Esophagus squamous epithelium (tissue), 5 donors: ENCODE measurements at regions not wholly inside any gene's neighbourhood (a gene's known extent, or its start where the extent isn't known, plus 50 kb on each side); places are given as distances from the start of the nearest gene placed in this dataset.

Experiments used
- DNase-seq: peaks from one replicate; lab custom pipeline; 2025; lab: John Stamatoyannopoulos, UW
- H3K27ac ChIP-seq, 4 donors: fragments of 200-600 bp; sonication (generic); one replicate each; pipeline ENCODE4 v1.5.1; 2016 to 2019; ENCODE audit warnings: mild to moderate bottlenecking in 1 of 4
- H3K27me3 ChIP-seq, 4 donors: fragments of 200-600 bp; sonication (generic); 1 replicate in 3 of 4; 2 replicates in 1 of 4; pipeline versions ENCODE4 v1.5.1 to v1.6.0; 2017 to 2021; ENCODE audit warnings: antibody characterized with exemption in 1 of 4
- H3K36me3 ChIP-seq, 3 donors: fragments of 200-600 bp; sonication (generic); one replicate each; pipeline ENCODE4 v1.5.1; 2016 to 2019
- H3K4me1 ChIP-seq, 3 donors: fragments of 200-600 bp; sonication (generic); one replicate each; pipeline ENCODE4 v1.5.1; 2017 to 2019
- H3K4me3 ChIP-seq, 4 donors: fragments of 200-600 bp; sonication (generic); 1 replicate in 3 of 4; 2 replicates in 1 of 4; pipeline ENCODE4 v1.5.1; 2016 to 2019; ENCODE audit warnings: mild to moderate bottlenecking in 2 of 4, moderate library complexity in 1 of 4
- H3K9me3 ChIP-seq, 3 donors: fragments of 200-600 bp; sonication (generic); one replicate each; pipeline ENCODE4 v1.5.1; 2016 to 2019
- POLR2A ChIP-seq, 4 donors: fragments of 450-650 bp; IDR thresholded peaks; one replicate each; pipeline ENCODE4 v1.6.1; 2017; ENCODE audit warnings: antibody characterized with exemption in 4 of 4, mild to moderate bottlenecking in 4 of 4, moderate library complexity in 3 of 4
- WGBS, 2 donors: methylation state at CpG; one replicate each; pipeline ENCODE4 v1.1.5; 2018; 5-methylcytosine and 5-hydroxymethylcytosine counted together
- intact Hi-C: fragments of 100-400 bp; cut with DNase I; formaldehyde crosslinking; loops from one replicate; pipeline ENCODE4 v1.15.0; 2022
- TF ChIP-seq, protein P1 (sequence below), 6 experiments: fragments of 450-650 bp in 4 of 6; fragments of 200-600 bp in 2 of 6; sonication (generic) in 2 of 6; IDR thresholded peaks; one replicate each; pipeline ENCODE4 v1.5.1; 2016 to 2019; ENCODE audit warnings: antibody characterized with exemption in 6 of 6, mild to moderate bottlenecking in 4 of 6, moderate library complexity in 4 of 6
- donor health status: DM: yes; HTN: yes; CAD: no.

DNA sequence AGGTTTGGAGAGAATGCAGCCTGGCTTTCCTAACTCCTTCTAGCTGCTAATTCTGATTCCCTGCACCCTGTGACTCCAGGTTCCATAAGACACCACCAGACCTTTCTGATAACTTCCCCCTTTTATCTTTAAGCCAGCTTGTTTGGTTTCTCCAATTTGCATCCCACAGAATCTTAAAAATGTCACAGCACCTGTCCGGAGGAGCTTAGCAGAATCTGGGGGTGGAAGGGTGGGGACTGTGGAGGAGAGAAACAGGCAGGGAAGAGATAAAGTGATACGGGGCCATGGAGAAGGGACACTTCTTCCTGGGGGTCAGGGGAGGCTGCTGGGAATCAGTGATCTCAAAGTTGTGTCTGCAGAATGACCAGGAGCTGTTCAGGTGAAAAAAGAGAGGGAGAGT, 59.4 kb downstream of the FOXL1 start:
- DNase-seq = no peak
- intact Hi-C loops = no loop called here
- Histone ChIP-seq H3K36me3 (no peaks in the 10 kb centered on the region), H3K4me1 (no peaks in the 10 kb centered on the region), H3K4me3 (no peak overlapping the region), H3K27me3 (peaks cover 0 to 40% (median 0%) of the 10 kb centered on the region in 4 donors), H3K27ac (no peak overlapping the region), H3K9me3 (no peaks in the 10 kb centered on the region)
- 40 to 75% methylated on average over 2 of the region's 2 CpGs for WGBS, 2 donors
- TF ChIP-seq, protein P1, sequence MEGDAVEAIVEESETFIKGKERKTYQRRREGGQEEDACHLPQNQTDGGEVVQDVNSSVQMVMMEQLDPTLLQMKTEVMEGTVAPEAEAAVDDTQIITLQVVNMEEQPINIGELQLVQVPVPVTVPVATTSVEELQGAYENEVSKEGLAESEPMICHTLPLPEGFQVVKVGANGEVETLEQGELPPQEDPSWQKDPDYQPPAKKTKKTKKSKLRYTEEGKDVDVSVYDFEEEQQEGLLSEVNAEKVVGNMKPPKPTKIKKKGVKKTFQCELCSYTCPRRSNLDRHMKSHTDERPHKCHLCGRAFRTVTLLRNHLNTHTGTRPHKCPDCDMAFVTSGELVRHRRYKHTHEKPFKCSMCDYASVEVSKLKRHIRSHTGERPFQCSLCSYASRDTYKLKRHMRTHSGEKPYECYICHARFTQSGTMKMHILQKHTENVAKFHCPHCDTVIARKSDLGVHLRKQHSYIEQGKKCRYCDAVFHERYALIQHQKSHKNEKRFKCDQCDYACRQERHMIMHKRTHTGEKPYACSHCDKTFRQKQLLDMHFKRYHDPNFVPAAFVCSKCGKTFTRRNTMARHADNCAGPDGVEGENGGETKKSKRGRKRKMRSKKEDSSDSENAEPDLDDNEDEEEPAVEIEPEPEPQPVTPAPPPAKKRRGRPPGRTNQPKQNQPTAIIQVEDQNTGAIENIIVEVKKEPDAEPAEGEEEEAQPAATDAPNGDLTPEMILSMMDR (IDR thresholded peaks at IDR 0.05) = no peak
- no peak for TF ChIP-seq POLR2A (IDR thresholded peaks at IDR 0.05)

DNA sequence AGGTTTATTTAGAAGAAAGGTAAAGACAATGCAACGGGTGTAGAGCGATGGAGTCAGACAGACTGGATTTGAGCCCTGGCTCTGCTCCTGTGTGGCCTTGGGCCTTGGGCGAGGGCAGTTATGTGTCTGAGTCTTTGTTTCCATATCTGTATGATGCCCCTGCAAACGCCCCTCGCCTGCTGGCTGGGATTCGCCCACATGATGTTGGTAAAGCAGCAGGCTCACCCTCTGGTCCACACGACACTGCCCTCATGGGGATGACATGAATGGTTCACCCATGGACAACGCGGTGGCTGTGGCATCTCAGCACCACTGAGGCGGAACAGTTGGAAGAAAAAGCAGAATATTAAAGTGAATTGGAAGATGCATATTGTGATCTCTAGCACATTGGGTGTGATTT, 60.3 kb downstream of the FOXL1 start:
- intact Hi-C loops = no loop called here
- TF ChIP-seq POLR2A (IDR thresholded peaks at IDR 0.05) = no peak
- TF ChIP-seq, protein P1 (IDR thresholded peaks at IDR 0.05) = no peak
- WGBS, 2 donors = 78 to 91% methylated on average over 9 to 10 of the region's 10 CpGs
- H3K27me3 ChIP-seq = peaks cover 0 to 39% (median 0%) of the 10 kb centered on the region in 4 donors
- H3K4me1 ChIP-seq = no peaks in the 10 kb centered on the region
- no peak for DNase-seq
- no peak overlapping the region for H3K27ac ChIP-seq
- no peak overlapping the region for H3K4me3 ChIP-seq
- no peaks in the 10 kb centered on the region for H3K36me3 ChIP-seq
- H3K9me3 ChIP-seq = no peaks in the 10 kb centered on the region

- Histone ChIP-seq H3K36me3 (no peaks in the 10 kb centered on the region), H3K27me3 (peaks cover 0 to 33% (median 0%) of the 10 kb centered on the region in 4 donors), H3K9me3 (no peaks in the 10 kb centered on the region), H3K27ac (no peak overlapping the region), H3K4me1 (no peaks in the 10 kb centered on the region), H3K4me3 (no peak overlapping the region)
- 86 to 88% methylated on average over 7 to 12 of the region's 12 CpGs for WGBS, 2 donors
- intact Hi-C loops = no loop called here
- TF ChIP-seq POLR2A (IDR thresholded peaks at IDR 0.05) = no peak
- TF ChIP-seq, protein P1 (IDR thresholded peaks at IDR 0.05) = no peak
- DNase-seq = no peak
Observed at GRCh38 chr16:86639354-86639753, 61.0 kb downstream of the FOXL1 start.

- DNase-seq = no peak
- Histone ChIP-seq H3K4me3 (no peak overlapping the region), H3K36me3 (no peaks in the 10 kb centered on the region), H3K27ac (no peak overlapping the region), H3K4me1 (no peaks in the 10 kb centered on the region), H3K27me3 (peaks cover 0 to 33% (median 0%) of the 10 kb centered on the region in 4 donors), H3K9me3 (no peaks in the 10 kb centered on the region)
- intact Hi-C loops = no loop called here
- TF ChIP-seq, protein P1 (IDR thresholded peaks at IDR 0.05) = no peak
- TF ChIP-seq POLR2A (IDR thresholded peaks at IDR 0.05) = no peak
- WGBS, 2 donors = 69 to 73% methylated on average over 10 to 11 of the region's 13 CpGs
Observed at GRCh38 chr16:86640265-86640843, 62.0 kb downstream of the FOXL1 start.

GRCh38 chr16:86642087-86642486, 63.7 kb downstream of the FOXL1 start:
- intact Hi-C loops = no loop called here
- no peak overlapping the region for H3K27ac ChIP-seq
- TF ChIP-seq POLR2A (IDR thresholded peaks at IDR 0.05) = no peak
- TF ChIP-seq, protein P1 (IDR thresholded peaks at IDR 0.05) = no peak
- H3K4me3 ChIP-seq = no peak overlapping the region
- no peak for DNase-seq
- no peaks in the 10 kb centered on the region for H3K36me3 ChIP-seq
- WGBS, 2 donors = 57 to 73% methylated on average over 1 of the region's 1 CpG
- no peaks in the 10 kb centered on the region for H3K4me1 ChIP-seq
- H3K27me3 ChIP-seq = peaks cover 0 to 22% (median 0%) of the 10 kb centered on the region in 4 donors
- H3K9me3 ChIP-seq = no peaks in the 10 kb centered on the region
